ENCODE measurements at regions not wholly inside any gene's neighbourhood (a gene's known extent, or its start where the extent isn't known, plus 50 kb on each side); places are given as distances from the start of the nearest gene placed in this dataset.

DNA sequence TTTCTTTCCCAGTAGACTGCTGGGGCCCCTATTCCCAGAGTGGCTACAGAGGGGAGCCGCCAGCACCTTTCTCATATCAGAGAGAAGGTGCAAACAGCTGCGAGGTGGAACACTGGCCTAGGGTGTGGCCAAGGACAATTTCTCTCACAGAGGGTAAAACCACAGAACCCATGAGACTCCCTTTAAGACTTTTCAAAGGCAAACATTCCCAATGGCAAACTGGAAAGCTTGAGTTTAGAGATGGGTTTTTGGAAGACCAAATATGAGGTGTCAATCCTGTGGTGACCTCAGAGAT is 335.1 kb upstream of the PIK3R1 start:
- POLR2A ChIA-PET: no interaction called here
- ATAC-seq: no peak
- Histone ChIP-seq H3K4me1 (no peaks in the 10 kb centered on the region), H3K4me2 (no peak overlapping the region), H3K4me3 (no peak overlapping the region), H3K27ac (no peak overlapping the region), H3K9me3 (no peaks in the 10 kb centered on the region)
- TF ChIP-seq CHD2 (IDR thresholded peaks at IDR 0.05; ENCODE audit: low read length, partially characterized antibody) (no peak), CBX2 (IDR thresholded peaks at IDR 0.05; ENCODE audit: borderline replicate concordance, low read depth) (no peak), FOSB (CRISPR knock-in tag; IDR thresholded peaks at IDR 0.05) (no peak), MAFK (IDR thresholded peaks at IDR 0.05; ENCODE audit: partially characterized antibody) (no peak), RAD21 (conservative IDR thresholded peaks at IDR 0.05 in 1 of 2, IDR thresholded peaks at IDR 0.05 in 1 of 2) (no peak), POLR2AphosphoS2 (conservative IDR thresholded peaks at IDR 0.05; ENCODE audit: low read length) (no peak), GATA3 (IDR thresholded peaks at IDR 0.05; ENCODE audit: borderline replicate concordance) (no peak), EP300 (IDR thresholded peaks at IDR 0.05) (no peak)
- TF ChIP-seq, protein P1, sequence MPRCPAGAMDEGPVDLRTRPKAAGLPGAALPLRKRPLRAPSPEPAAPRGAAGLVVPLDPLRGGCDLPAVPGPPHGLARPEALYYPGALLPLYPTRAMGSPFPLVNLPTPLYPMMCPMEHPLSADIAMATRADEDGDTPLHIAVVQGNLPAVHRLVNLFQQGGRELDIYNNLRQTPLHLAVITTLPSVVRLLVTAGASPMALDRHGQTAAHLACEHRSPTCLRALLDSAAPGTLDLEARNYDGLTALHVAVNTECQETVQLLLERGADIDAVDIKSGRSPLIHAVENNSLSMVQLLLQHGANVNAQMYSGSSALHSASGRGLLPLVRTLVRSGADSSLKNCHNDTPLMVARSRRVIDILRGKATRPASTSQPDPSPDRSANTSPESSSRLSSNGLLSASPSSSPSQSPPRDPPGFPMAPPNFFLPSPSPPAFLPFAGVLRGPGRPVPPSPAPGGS (IDR thresholded peaks at IDR 0.05): no peak
- CTCF ChIA-PET: interaction anchor here (0.6 kb wide), 1 partner anchor 38 kb away, joined by 4 read pairs; no protein-coding TSS in a partner anchor
- WGBS (ENCODE audit: missing lambda C conversion rate): 21% methylated on average over 2 of the region's 2 CpGs
- no peak for FAIRE-seq
- no peak for DNase-seq (ENCODE audit: low read depth in 1 of 2, low spot score in 1 of 2)

DNA sequence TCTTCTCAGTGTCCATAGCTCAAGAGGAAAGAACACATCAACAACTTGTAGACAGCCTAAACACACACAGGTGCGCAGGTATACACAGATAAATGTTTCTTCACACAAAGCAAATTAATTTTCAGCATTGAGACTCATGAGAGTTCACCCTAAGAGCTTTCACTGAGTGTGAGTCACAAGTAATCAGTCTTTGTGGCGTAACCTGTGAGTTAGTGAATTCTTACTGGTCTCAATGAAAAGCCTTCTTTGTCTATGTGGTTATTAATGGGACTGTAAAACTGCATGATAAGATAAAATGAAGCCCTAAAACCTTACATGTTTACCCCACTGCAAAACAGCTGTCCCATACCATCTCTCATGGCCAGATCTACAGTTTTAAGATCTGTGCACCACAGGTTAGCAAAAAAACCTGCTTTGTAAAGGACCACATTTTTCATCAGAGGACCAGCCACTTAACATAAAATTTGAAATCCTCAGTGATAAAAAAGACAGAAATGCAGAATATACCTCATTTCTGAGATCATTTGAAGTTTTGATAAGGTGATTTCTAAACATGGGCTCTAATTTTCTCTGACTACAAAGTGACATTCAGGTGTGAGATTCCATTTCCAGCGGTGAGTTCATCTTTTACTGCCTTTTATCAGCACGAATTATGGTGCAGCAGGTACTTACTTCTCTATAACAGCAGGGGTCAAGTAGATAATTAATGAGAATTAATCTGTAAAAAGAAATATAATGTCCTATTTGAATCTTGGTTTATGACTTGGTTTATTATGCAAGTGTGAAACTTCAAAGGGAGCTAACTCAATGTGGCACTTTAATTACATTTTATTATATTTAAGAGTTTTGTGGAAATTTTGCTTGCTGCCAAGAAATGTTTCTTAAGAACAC is 335.7 kb upstream of the PIK3R1 start:
- no peak overlapping the region for H3K27ac ChIP-seq
- H3K9me3 ChIP-seq: no peaks in the 10 kb centered on the region
- H3K4me1 ChIP-seq: no peaks in the 10 kb centered on the region
- H3K4me3 ChIP-seq: no peak overlapping the region
- ATAC-seq (no peak), FAIRE-seq (no peak), DNase-seq (ENCODE audit: low read depth in 1 of 2, low spot score in 1 of 2) (no peak)
- CTCF ChIA-PET: no interaction called here
- POLR2A ChIA-PET: no interaction called here
- WGBS (ENCODE audit: missing lambda C conversion rate): 14% methylated on average over 4 of the region's 4 CpGs
- H3K4me2 ChIP-seq: no peak overlapping the region
- TF ChIP-seq HOXA7 (CRISPR knock-in tag; IDR thresholded peaks at IDR 0.05) (no peak), SMC3 (IDR thresholded peaks at IDR 0.05) (no peak), NR3C1 (IDR thresholded peaks at IDR 0.05) (no peak), CHD2 (IDR thresholded peaks at IDR 0.05; ENCODE audit: low read length, partially characterized antibody) (no peak)
- TF ChIP-seq, protein P2, sequence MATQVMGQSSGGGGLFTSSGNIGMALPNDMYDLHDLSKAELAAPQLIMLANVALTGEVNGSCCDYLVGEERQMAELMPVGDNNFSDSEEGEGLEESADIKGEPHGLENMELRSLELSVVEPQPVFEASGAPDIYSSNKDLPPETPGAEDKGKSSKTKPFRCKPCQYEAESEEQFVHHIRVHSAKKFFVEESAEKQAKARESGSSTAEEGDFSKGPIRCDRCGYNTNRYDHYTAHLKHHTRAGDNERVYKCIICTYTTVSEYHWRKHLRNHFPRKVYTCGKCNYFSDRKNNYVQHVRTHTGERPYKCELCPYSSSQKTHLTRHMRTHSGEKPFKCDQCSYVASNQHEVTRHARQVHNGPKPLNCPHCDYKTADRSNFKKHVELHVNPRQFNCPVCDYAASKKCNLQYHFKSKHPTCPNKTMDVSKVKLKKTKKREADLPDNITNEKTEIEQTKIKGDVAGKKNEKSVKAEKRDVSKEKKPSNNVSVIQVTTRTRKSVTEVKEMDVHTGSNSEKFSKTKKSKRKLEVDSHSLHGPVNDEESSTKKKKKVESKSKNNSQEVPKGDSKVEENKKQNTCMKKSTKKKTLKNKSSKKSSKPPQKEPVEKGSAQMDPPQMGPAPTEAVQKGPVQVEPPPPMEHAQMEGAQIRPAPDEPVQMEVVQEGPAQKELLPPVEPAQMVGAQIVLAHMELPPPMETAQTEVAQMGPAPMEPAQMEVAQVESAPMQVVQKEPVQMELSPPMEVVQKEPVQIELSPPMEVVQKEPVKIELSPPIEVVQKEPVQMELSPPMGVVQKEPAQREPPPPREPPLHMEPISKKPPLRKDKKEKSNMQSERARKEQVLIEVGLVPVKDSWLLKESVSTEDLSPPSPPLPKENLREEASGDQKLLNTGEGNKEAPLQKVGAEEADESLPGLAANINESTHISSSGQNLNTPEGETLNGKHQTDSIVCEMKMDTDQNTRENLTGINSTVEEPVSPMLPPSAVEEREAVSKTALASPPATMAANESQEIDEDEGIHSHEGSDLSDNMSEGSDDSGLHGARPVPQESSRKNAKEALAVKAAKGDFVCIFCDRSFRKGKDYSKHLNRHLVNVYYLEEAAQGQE (IDR thresholded peaks at IDR 0.05): no peak
- TF ChIP-seq, protein P1 (IDR thresholded peaks at IDR 0.05): no peak
- TF ChIP-seq, protein P3, sequence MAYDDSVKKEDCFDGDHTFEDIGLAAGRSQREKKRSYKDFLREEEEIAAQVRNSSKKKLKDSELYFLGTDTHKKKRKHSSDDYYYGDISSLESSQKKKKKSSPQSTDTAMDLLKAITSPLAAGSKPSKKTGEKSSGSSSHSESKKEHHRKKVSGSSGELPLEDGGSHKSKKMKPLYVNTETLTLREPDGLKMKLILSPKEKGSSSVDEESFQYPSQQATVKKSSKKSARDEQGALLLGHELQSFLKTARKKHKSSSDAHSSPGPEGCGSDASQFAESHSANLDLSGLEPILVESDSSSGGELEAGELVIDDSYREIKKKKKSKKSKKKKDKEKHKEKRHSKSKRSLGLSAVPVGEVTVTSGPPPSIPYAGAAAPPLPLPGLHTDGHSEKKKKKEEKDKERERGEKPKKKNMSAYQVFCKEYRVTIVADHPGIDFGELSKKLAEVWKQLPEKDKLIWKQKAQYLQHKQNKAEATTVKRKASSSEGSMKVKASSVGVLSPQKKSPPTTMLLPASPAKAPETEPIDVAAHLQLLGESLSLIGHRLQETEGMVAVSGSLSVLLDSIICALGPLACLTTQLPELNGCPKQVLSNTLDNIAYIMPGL (CRISPR knock-in tag; IDR thresholded peaks at IDR 0.05; ENCODE audit: borderline replicate concordance): no peak
